T-helper 2 cell treated with Interferon-gamma antibody and Interleukin-4, amounts not matched to agents 5 μg/mL and 100 μg/mL, for 36 hours (primary cell): ENCODE measurements at regions not wholly inside any gene's neighbourhood (a gene's known extent, or its start where the extent isn't known, plus 50 kb on each side); places are given as distances from the start of the nearest gene placed in this dataset.
"Not testable (repeated sequence)": the region's sequence is repeated elsewhere in the genome, so short reads cannot be mapped to it uniquely, and the experiment has no call there.

Experiments
- DNase-seq: peaks from one replicate; pipeline ENCODE4 v3.0.0; 2021; ENCODE audit warnings: low spot score
- H3K27ac Mint-ChIP-seq: one replicate; pipeline ENCODE4 v1.8.0; 2021; ENCODE audit warnings: mild to moderate bottlenecking, mixed read lengths
- H3K27me3 Mint-ChIP-seq: one replicate; pipeline ENCODE4 v1.8.0; 2021; ENCODE audit warnings: low read depth, mixed read lengths
- H3K36me3 Mint-ChIP-seq: one replicate; pipeline ENCODE4 v1.8.0; 2021; ENCODE audit warnings: low read depth, mixed read lengths
- H3K4me1 Mint-ChIP-seq: one replicate; pipeline ENCODE4 v1.8.0; 2021; ENCODE audit warnings: low read depth, mixed read lengths
- H3K4me3 Mint-ChIP-seq: one replicate; pipeline ENCODE4 v1.8.0; 2022; ENCODE audit warnings: mild to moderate bottlenecking, moderate library complexity, mixed read lengths
- H3K9me3 Mint-ChIP-seq: one replicate; pipeline ENCODE4 v1.8.0; 2021; ENCODE audit warnings: mixed read lengths

DNA sequence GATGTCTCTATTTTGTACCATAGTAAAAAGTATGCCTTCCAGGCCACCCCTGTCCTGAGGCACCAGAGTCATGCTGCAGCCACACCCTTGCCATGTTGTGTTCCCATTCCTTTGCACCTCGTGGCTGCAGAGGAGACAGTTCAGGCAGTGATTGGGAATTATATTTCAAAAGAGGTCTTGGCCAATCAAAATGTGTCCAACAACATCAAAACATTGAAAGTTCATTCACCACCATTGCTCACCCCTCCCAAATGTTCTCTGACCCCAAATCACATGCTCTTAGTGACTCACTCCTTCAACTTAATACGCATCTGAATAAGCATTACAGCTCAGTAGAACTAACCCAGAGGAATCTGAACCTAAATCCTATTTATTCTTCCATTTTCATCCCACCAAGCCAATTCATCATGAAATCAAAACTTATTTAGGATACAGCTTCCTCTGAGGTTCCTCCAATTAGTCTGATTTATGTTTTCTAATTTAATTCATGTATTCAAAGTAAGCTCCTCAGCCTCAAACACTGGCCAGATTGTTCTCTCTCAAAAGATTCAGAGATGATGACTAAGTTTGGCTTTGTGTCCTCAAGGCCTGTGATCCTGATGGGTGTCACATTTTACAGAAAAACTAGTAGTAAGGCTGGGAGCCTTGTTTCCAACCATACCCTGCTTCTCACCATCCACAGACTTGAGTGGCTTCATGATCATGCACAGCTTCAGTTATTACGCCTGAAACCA lies 323.2 kb upstream of the INTU start:
- H3K9me3 Mint-ChIP-seq: peaks cover 42% of the 10 kb centered on the region
- no peaks in the 10 kb centered on the region for H3K36me3 Mint-ChIP-seq
- no peak overlapping the region for H3K27ac Mint-ChIP-seq
- H3K27me3 Mint-ChIP-seq: no peaks in the 10 kb centered on the region
- DNase-seq: no peak
- no peaks in the 10 kb centered on the region for H3K4me1 Mint-ChIP-seq
- H3K4me3 Mint-ChIP-seq: no peak overlapping the region

DNA sequence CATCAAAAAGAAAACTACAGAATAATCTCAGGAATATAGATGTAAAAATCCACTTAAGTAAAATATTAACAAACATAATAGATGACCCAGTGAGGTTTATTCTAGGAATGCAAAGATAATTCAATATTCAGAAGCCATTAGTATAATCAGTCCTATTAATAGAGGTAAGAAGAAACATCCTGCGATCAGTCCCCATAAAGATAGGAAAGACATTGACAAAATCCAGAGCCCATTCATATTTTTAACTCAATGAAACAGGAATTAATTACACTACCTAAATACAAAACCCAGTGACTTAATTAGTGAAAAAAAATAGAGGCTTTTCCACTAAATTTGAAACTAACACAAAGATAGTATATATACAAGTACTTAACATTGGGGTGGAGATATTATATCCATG lies 321.4 kb upstream of the INTU start:
- Mint-ChIP-seq H3K27me3 (no peaks in the 10 kb centered on the region), H3K27ac (no peak overlapping the region), H3K36me3 (no peaks in the 10 kb centered on the region), H3K9me3 (peaks cover 40% of the 10 kb centered on the region), H3K4me3 (no peak overlapping the region), H3K4me1 (no peaks in the 10 kb centered on the region)
- no peak for DNase-seq

DNA sequence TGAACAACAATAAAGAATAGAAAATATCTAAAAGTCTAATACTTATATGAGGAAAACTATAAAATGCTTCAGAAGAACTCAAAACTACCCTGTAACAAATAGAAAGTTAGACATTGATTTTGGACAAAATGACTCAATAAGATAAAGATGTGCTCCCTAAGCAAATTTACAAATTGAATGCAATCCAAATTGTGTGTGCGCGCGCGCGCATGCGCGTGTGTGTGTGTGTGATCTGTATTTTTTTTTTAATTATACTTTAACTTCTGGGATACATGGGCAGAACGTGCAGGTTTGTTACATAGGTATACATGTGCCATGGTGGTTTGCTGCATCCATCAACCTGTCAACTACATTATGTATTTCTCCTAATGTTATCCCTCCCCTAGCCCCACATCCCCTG lies 320.8 kb upstream of the INTU start:
- H3K9me3 Mint-ChIP-seq: peaks cover 40% of the 10 kb centered on the region

DNA sequence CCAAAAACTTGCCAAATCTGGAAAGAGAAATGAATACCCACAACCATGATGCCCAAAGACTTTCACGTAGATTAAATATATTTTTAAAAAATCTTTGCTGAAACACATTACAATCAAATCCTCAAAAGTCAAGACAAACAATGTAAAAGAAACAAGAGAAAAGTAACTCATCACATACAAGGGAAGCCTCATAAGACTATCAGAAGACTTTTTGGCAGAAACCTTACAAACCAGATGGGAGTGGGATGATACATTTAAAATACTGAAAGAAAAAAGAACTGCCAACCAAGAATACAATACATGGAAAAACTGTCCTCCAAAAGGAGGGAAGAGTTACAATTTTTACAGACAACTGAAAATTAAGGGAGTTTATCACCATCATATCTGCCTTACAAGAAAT lies 319.0 kb upstream of the INTU start:
- H3K27me3 Mint-ChIP-seq: no peaks in the 10 kb centered on the region

More for the DNA sequence above, 320.8 kb upstream of the INTU start:
- no peak for DNase-seq
- Mint-ChIP-seq H3K27ac (no peak overlapping the region), H3K4me3 (no peak overlapping the region), H3K27me3 (no peaks in the 10 kb centered on the region), H3K36me3 (no peaks in the 10 kb centered on the region), H3K4me1 (no peaks in the 10 kb centered on the region)

DNA sequence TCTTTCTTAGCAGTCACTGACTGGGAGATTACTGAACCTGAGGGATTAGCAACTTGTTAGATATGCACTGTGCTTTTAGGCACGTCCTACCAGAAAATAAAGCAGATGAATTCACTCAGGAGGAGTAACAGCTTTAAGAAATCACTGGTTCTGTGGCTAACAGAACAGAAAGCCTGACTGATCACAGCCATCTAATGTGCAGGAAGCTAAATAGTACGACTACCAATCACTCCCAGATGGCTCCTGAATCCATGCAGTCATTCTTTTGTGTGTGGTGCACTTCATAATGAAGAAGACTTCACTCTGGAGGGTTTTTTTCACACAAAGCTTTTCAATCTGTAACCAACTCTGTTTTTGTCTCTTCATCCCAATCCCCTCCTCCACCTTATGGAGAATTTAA lies 305.3 kb upstream of the INTU start:
- no peaks in the 10 kb centered on the region for H3K4me1 Mint-ChIP-seq
- no peak for DNase-seq
- H3K36me3 Mint-ChIP-seq: no peaks in the 10 kb centered on the region
- no peaks in the 10 kb centered on the region for H3K27me3 Mint-ChIP-seq
- H3K27ac Mint-ChIP-seq: no peak overlapping the region
- peaks cover 34% of the 10 kb centered on the region for H3K9me3 Mint-ChIP-seq
- no peak overlapping the region for H3K4me3 Mint-ChIP-seq

More for the DNA sequence above, 319.0 kb upstream of the INTU start:
- H3K4me3 Mint-ChIP-seq: no peak overlapping the region
- H3K36me3 Mint-ChIP-seq: no peaks in the 10 kb centered on the region
- no peak for DNase-seq
- no peak overlapping the region for H3K27ac Mint-ChIP-seq
- H3K9me3 Mint-ChIP-seq: peaks cover 37% of the 10 kb centered on the region
- no peaks in the 10 kb centered on the region for H3K4me1 Mint-ChIP-seq

DNA sequence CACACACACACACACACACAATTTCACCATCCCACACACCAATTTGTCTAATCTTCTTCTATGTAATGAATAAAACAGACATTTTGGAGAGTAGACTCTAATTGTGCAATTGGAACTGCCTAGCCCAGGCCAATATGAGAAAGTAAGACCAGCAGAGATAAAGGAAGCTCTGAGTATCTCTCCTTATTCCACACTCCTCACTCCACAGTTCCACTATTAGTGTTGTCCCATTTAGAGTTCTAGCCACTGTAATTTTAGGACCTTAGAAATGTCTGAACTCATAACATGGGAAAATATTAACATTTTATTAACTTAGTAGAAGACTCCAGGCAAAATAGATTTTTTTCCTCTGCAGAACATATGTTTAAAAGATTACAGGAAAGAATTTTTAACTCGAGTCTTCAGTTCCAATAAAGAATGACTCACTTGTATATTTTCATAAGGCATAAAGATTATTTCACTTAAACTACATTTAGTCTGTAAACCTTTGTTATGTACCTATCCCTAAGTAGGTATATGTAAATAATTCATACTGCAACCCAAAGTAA lies 297.6 kb upstream of the INTU start:
- Mint-ChIP-seq H3K4me1 (no peaks in the 10 kb centered on the region), H3K4me3 (no peak overlapping the region), H3K36me3 (no peaks in the 10 kb centered on the region), H3K27ac (no peak overlapping the region), H3K9me3 (peaks cover 5% of the 10 kb centered on the region), H3K27me3 (no peaks in the 10 kb centered on the region)
- DNase-seq: no peak

DNA sequence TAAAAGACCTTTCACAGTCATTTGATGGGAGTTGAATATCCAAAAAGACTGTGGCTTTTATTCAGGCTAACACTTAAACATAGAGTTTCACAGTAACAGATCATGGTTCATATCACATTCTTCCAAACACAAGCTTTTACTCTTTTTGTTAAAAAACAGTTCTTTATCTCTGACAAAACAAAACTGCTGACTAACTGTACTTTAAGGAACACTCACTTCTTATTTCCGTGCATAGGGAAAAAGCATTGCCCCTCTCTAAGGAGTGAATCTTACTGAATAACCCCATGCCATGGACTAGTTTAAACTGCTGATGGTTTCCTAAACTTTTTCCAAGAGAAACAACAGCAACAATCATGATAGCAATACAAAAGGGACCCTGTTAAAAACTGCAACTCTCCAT lies 297.0 kb upstream of the INTU start:
- no peaks in the 10 kb centered on the region for H3K4me1 Mint-ChIP-seq
- no peak overlapping the region for H3K4me3 Mint-ChIP-seq
- peaks cover 4% of the 10 kb centered on the region for H3K9me3 Mint-ChIP-seq
- no peak for DNase-seq
- no peaks in the 10 kb centered on the region for H3K36me3 Mint-ChIP-seq
- H3K27ac Mint-ChIP-seq: no peak overlapping the region
- H3K27me3 Mint-ChIP-seq: no peaks in the 10 kb centered on the region

DNA sequence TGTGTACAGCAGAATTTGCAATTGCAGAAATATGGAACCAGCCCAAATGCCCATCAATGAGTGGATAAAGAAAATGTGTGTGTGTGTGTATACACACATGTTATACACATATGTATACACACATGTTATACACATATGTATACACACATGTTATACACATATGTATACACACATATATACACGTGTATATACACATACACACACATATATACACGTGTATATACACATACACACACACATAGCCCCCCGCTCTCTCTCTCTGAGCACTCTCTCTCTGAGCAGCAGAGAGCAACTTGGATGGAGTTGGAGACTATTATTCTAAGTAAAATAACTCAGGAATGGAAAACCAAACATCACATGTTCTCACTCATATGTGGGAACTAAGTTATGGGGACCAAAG lies 289.6 kb upstream of the INTU start:
- not testable (repeated sequence) for H3K27me3 Mint-ChIP-seq, H3K4me1 Mint-ChIP-seq, H3K36me3 Mint-ChIP-seq, H3K27ac Mint-ChIP-seq, H3K9me3 Mint-ChIP-seq, DNase-seq, H3K4me3 Mint-ChIP-seq

DNA sequence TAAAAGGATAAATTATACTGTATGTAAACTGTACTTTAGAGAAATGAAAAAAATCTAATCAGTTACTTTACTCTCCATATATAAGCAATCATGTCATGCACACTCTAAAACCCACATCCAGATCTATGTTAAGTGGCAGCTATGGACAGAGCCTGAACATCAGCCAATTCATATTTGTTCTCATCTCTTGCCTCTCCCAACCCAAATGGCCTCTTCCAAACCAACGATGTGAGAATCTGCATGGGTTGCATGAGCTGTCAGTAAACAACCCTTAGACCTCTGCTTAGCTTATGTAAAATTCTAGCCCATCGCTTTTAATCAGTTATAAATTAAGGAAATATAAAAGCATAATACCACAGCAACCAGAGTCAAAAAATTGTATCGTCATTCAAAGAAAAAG lies 288.7 kb upstream of the INTU start:
- H3K9me3 Mint-ChIP-seq: peaks cover 8% of the 10 kb centered on the region
- H3K27ac Mint-ChIP-seq: no peak overlapping the region
- H3K4me3 Mint-ChIP-seq: no peak overlapping the region
- DNase-seq: no peak
- H3K4me1 Mint-ChIP-seq: no peaks in the 10 kb centered on the region
- H3K27me3 Mint-ChIP-seq: no peaks in the 10 kb centered on the region
- no peaks in the 10 kb centered on the region for H3K36me3 Mint-ChIP-seq

DNA sequence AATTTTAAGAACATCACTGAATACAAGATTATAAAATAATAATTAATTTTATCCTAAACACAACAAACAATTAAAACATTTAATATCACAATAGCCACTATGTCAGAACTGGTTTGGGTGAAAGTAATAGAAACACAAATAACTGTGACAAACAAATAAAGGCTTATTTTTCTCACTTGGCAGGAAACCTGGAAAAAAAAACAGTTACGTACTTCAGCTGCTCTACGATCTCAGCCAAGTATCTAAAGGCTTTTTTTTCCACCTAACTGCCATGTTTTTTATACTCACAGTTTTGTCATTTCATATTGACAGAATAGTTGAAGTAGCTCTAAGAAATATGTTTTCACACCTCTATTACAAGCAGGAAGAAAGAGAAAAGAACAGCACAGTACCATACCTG lies 284.8 kb upstream of the INTU start:
- Mint-ChIP-seq H3K27me3 (no peaks in the 10 kb centered on the region), H3K4me3 (no peak overlapping the region), H3K36me3 (no peaks in the 10 kb centered on the region), H3K4me1 (no peaks in the 10 kb centered on the region), H3K9me3 (peaks cover 19% of the 10 kb centered on the region), H3K27ac (no peak overlapping the region)
- DNase-seq: no peak

DNA sequence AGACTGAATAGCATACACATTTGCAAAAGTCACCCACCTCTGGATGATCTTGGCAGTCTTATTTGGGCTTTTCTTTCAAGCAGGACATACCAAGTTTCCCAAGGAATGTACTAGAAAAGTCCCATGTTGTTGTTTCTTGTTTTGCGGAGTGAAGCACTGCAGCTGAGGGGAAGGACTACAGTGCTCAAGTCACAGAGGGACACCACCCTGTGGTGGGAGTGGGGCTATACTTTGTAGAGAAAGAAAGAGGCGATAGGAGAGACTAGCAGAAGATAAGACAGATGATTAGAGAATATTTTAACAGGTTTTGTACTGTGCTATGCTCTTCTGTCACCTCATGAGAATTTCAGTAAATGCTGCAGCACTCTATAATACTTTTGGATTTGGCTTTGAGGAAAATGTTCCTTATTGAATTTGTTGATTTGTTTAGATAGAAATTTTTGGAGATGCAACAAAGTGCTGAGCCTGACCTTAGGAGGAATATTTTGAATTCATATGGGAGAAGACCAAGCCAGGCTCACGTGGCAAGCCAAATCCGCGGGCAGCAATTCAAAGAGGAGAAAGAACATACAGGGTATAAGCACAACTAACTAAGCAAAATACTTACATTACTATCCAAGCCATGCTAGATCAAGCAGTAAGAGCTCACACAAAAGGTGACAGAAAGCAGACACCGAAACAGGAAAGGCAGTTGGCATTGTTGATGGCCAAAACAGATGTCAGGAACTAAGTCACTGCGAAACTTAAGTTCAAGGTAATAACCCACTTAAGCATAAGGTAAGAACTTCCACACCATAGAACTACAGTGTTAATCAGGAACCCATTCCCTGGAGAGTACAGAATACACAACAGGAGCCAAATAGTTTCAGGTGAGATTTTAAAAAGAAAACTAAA lies 280.3 kb upstream of the INTU start:
- Mint-ChIP-seq H3K4me1 (no peaks in the 10 kb centered on the region), H3K36me3 (no peaks in the 10 kb centered on the region), H3K27ac (no peak overlapping the region), H3K27me3 (no peaks in the 10 kb centered on the region), H3K4me3 (no peak overlapping the region), H3K9me3 (peaks cover 13% of the 10 kb centered on the region)
- DNase-seq: no peak

DNA sequence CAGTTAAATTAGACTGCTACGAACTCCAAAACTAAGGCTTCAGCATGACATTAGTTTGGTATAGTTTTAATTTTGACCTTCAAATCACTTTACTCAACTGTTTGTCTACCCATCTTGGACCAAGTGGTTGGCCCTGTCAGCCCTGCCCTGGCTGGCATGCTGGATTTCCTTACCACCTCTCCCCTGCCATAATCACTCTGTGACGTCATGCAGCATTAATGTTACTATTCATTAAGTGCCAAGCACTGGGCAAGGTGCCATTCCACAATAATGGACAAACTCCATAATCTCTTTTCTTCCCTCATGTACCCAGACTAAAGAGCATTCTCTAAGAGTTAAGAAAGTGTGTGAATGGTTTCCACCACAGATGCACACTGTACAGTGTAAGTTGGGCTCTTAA lies 277.0 kb upstream of the INTU start:
- no peak overlapping the region for H3K4me3 Mint-ChIP-seq
- H3K9me3 Mint-ChIP-seq: no peaks in the 10 kb centered on the region
- no peak for DNase-seq
- no peaks in the 10 kb centered on the region for H3K4me1 Mint-ChIP-seq
- H3K36me3 Mint-ChIP-seq: no peaks in the 10 kb centered on the region
- H3K27ac Mint-ChIP-seq: no peak overlapping the region
- no peaks in the 10 kb centered on the region for H3K27me3 Mint-ChIP-seq

DNA sequence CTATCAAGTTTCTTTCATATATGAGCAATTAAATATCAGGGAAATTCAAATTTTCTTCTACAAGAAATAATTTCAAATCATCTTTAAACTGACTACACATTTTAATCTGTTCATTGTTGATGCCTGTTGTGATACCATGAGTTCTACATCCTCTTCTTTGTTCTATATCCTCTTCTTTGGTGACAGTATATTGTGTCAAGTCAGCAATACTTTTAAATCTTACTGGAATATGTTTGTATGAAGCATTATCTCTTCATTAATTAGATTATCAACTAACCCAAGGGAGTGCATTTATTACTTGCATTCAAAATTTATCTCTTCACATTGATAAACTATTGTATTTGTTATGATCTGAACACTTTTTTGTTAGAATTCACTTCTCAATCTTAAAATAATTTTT lies 275.0 kb upstream of the INTU start:
- Mint-ChIP-seq H3K4me3 (no peak overlapping the region), H3K36me3 (no peaks in the 10 kb centered on the region), H3K9me3 (no peaks in the 10 kb centered on the region), H3K4me1 (no peaks in the 10 kb centered on the region), H3K27ac (no peak overlapping the region), H3K27me3 (no peaks in the 10 kb centered on the region)
- no peak for DNase-seq

DNA sequence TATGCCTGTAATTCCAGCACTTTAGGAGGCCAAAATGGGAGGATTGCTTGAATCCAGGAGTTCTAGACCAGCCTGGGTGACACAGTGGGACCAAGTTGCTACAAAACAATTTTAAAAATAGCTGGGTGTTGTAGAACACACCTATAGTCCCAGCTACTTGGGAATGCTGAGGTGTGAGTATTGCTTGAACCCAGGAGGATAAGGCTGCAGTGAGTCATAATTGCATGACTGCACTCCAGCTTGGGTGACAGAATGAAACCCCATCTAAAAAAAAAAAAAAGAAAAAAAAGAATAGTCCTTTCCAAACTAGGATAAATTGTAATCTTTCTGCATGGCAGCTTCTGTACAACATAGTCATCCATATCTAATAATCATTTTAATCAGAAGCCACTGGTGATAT lies 270.1 kb upstream of the INTU start:
- H3K27ac Mint-ChIP-seq: no peak overlapping the region
- H3K9me3 Mint-ChIP-seq: no peaks in the 10 kb centered on the region
- H3K4me3 Mint-ChIP-seq: no peak overlapping the region
- H3K36me3 Mint-ChIP-seq: no peaks in the 10 kb centered on the region
- H3K4me1 Mint-ChIP-seq: no peaks in the 10 kb centered on the region
- no peak for DNase-seq
- H3K27me3 Mint-ChIP-seq: no peaks in the 10 kb centered on the region
